ENCODE measurements at regions not wholly inside any gene's neighbourhood (a gene's known extent, or its start where the extent isn't known, plus 50 kb on each side); places are given as distances from the start of the nearest gene placed in this dataset.

DNA sequence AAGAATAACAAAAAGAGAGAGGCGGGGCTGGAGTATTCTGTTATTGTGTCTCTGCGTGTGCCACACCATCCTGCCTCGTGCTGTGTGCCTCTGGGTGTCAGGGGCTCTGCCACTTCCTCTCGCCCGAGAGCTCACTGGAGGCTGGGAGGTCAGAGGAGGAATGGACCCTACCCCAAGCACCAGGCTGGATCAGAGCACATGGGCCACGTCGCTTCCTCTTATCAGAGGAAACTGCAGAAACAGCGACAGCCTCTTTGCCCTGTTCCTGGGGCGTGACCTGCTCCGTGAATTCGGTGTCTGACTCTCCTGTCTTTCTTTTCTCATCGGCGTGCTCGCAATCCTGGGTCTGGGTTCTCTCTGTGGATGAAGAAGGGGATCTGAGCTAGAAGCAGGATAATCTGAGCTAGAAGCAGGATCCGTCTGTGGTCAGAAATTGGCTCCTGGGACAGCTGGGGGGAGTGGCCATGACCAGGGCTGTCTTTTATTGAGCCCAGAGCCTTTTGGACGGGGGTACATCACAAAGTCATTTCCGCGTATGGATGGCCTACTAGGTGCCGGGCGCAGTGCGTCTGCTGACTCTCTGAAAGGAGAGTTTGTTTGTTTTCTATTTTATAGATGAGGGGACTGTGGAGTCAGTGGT is 150.3 kb upstream of the COL5A1 start:
- peaks cover 5% of the 10 kb centered on the region for H3K27me3 ChIP-seq (ENCODE audit: control insufficient read depth, insufficient read depth, low read length)
- ATAC-seq (ENCODE audit: low read depth), result no peak
- POLR2A ChIA-PET (ENCODE audit: unreplicated experiment), result no interaction called here
- H3K4me1 ChIP-seq (ENCODE audit: control insufficient read depth, insufficient read depth, low read length), result peaks cover 14% of the 10 kb centered on the region
- H3K9ac ChIP-seq (ENCODE audit: low read depth, low read length), result no peak overlapping the region
- 0 out of 2 replicates have a peak, but pooled peaks cover 2% of the 10 kb centered on the region for H3K9me1 ChIP-seq (ENCODE audit: insufficient read depth, low read length)
- no peaks in the 10 kb centered on the region for H3K36me3 ChIP-seq (ENCODE audit: control insufficient read depth, insufficient read depth, low read length)
- H2BK120ac ChIP-seq (ENCODE audit: low read depth, low read length), result peak overlapping the region; percentile 67; the same call in 1 of the 2 replicates
- in situ Hi-C loops (cut with MboI; ENCODE audit: low sequenced_read_pairs), result no loop called here
- BruUV-seq (replicated peaks), result no TSS peak
- no peak overlapping the region; a peak in 1 of 4 replicates for H4K8ac ChIP-seq (ENCODE audit: low read depth in 2 of 2, low read length in 2 of 2)
- no peak overlapping the region for H2AK9ac ChIP-seq (replicated peaks; ENCODE audit: low read depth, low read length, poor library complexity)
- DNase-seq, result no peak
- intact Hi-C loops (cut with micrococcal nuclease), result no loop called here
- H3K23ac ChIP-seq (ENCODE audit: low read depth, low read length), result no peak overlapping the region
- dilution Hi-C loops (cut with HindIII; ENCODE audit: low sequenced_read_pairs, unreplicated experiment), result no loop called here
- H3K27ac ChIP-seq (ENCODE audit: insufficient read depth, low read length), result peak overlapping the region; percentile 73; the same call in 1 of the 2 replicates
- peak overlapping the region; percentile 74; the same call in 1 of the 2 replicates for H4K91ac ChIP-seq (ENCODE audit: insufficient read depth, low read depth, low read length)
- no peaks in the 10 kb centered on the region for H3K9me3 ChIP-seq (ENCODE audit: control insufficient read depth, insufficient read depth, low read length)
- H2AK5ac ChIP-seq (ENCODE audit: low read depth, low read length), result peak overlapping the region; percentile 43; the same call in 1 of the 2 replicates
- no peak overlapping the region for H2BK20ac ChIP-seq (ENCODE audit: low read depth, low read length)
- H2BK5ac ChIP-seq (ENCODE audit: low read depth, low read length, poor library complexity, severe bottlenecking), result no peak overlapping the region
- peak overlapping the region; percentile 42 for H3K4ac ChIP-seq (ENCODE audit: low read depth, low read length)
- H3K79me1 ChIP-seq (ENCODE audit: low read depth in 1 of 2, low read length in 2 of 2), result no peaks in the 10 kb centered on the region; a peak in 1 of 4 replicates
- no peak overlapping the region for H3K4me2 ChIP-seq (ENCODE audit: low read depth, low read length)
- WGBS, 2 experiments (ENCODE audit: extremely low coverage in 2 of 2, insufficient read length in 1 of 2), result 95% methylated on average over 10 of the region's 21 CpGs; no CpG with 5 or more reads in 1 of the 2 experiments
- H4K20me1 ChIP-seq (ENCODE audit: insufficient read depth, low read length), result no peaks in the 10 kb centered on the region
- peak overlapping the region; percentile 52; the same call in 1 of the 3 replicates for H2BK15ac ChIP-seq (ENCODE audit: low read depth, low read length)
- CTCF ChIA-PET, result interaction anchor here (1.2 kb wide), 1 partner anchor 11 kb away, joined by 3 read pairs; no protein-coding TSS in a partner anchor
- H3K56ac ChIP-seq (ENCODE audit: extremely low read depth, insufficient read depth, low read length), result no peak overlapping the region
- no peak overlapping the region; the same call in 1 of the 2 replicates for H4K5ac ChIP-seq (ENCODE audit: low read depth, low read length)
- no peak overlapping the region for H3K4me3 ChIP-seq (ENCODE audit: insufficient read depth, low read depth, low read length)
- H3K18ac ChIP-seq (ENCODE audit: low read depth, low read length), result no peak overlapping the region; the same call in 1 of the 2 replicates
- H3K14ac ChIP-seq (replicated peaks; ENCODE audit: low read depth, low read length), result no peak overlapping the region
- peak overlapping the region; percentile 56 for H2AFZ ChIP-seq (replicated peaks; ENCODE audit: low read length, poor library complexity)
- TF ChIP-seq, protein P1, sequence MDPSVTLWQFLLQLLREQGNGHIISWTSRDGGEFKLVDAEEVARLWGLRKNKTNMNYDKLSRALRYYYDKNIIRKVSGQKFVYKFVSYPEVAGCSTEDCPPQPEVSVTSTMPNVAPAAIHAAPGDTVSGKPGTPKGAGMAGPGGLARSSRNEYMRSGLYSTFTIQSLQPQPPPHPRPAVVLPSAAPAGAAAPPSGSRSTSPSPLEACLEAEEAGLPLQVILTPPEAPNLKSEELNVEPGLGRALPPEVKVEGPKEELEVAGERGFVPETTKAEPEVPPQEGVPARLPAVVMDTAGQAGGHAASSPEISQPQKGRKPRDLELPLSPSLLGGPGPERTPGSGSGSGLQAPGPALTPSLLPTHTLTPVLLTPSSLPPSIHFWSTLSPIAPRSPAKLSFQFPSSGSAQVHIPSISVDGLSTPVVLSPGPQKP (IDR thresholded peaks at IDR 0.05; ENCODE audit: borderline replicate concordance, low read depth, low read length), result no peak
- TF ChIP-seq CEBPB (IDR thresholded peaks at IDR 0.05; ENCODE audit: low read depth, low read length), result no peak
- no peak for TF ChIP-seq CHD1 (IDR thresholded peaks at IDR 0.05; ENCODE audit: low read depth, low read length)
- TF ChIP-seq FOS (IDR thresholded peaks at IDR 0.05; ENCODE audit: low read depth, low read length), result no peak
- TF ChIP-seq RCOR1 (IDR thresholded peaks at IDR 0.05; ENCODE audit: insufficient replicate concordance, low read length), result no peak
- no peak for TF ChIP-seq RFX5 (IDR thresholded peaks at IDR 0.05; ENCODE audit: low read depth, low read length)
- TF ChIP-seq, protein P2, sequence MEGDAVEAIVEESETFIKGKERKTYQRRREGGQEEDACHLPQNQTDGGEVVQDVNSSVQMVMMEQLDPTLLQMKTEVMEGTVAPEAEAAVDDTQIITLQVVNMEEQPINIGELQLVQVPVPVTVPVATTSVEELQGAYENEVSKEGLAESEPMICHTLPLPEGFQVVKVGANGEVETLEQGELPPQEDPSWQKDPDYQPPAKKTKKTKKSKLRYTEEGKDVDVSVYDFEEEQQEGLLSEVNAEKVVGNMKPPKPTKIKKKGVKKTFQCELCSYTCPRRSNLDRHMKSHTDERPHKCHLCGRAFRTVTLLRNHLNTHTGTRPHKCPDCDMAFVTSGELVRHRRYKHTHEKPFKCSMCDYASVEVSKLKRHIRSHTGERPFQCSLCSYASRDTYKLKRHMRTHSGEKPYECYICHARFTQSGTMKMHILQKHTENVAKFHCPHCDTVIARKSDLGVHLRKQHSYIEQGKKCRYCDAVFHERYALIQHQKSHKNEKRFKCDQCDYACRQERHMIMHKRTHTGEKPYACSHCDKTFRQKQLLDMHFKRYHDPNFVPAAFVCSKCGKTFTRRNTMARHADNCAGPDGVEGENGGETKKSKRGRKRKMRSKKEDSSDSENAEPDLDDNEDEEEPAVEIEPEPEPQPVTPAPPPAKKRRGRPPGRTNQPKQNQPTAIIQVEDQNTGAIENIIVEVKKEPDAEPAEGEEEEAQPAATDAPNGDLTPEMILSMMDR (conservative IDR thresholded peaks at IDR 0.05; ENCODE audit: low read depth, low read length), result no peak
- no peak for TF ChIP-seq POLR2A (IDR thresholded peaks at IDR 0.05; ENCODE audit: low read depth, low read length)
- no peak for TF ChIP-seq MAZ (IDR thresholded peaks at IDR 0.05; ENCODE audit: borderline replicate concordance, low read depth, low read length)
- TF ChIP-seq BHLHE40 (IDR thresholded peaks at IDR 0.05; ENCODE audit: low read depth, low read length), result no peak
- no peak for TF ChIP-seq MAFK (IDR thresholded peaks at IDR 0.05; ENCODE audit: low read depth, low read length)
- no peak for TF ChIP-seq NFE2L2 (IDR thresholded peaks at IDR 0.05; ENCODE audit: low read depth, low read length)
- TF ChIP-seq, protein P3, sequence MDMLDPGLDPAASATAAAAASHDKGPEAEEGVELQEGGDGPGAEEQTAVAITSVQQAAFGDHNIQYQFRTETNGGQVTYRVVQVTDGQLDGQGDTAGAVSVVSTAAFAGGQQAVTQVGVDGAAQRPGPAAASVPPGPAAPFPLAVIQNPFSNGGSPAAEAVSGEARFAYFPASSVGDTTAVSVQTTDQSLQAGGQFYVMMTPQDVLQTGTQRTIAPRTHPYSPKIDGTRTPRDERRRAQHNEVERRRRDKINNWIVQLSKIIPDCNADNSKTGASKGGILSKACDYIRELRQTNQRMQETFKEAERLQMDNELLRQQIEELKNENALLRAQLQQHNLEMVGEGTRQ (IDR thresholded peaks at IDR 0.05; ENCODE audit: low read depth, low read length), result no peak
- TF ChIP-seq SMC3 (IDR thresholded peaks at IDR 0.05; ENCODE audit: low read depth, low read length), result no peak
- no peak for TF ChIP-seq RAD21 (IDR thresholded peaks at IDR 0.05; ENCODE audit: low read length)

Measured in IMR-90 (cell line).